ENCODE measurements at regions not wholly inside any gene's neighbourhood (a gene's known extent, or its start where the extent isn't known, plus 50 kb on each side); places are given as distances from the start of the nearest gene placed in this dataset.

DNA sequence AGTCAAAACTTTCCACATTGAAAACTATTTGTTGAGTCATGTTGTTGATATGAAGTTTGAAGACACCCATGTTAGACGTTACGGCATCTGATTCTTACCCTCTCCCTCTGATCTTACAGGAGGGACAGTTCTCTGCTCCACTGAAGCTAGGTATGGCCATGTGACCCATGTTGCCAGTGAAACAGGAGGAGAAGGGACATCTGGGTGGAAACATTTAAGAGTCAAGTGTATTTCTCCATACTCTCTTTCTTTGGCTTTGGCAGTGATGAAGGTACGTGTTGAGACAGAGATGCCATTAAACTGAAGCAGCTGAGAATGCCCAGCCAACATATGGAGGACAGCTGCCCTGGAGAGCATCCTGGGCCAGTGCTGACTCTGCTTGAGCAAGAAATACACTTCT is 198.4 kb upstream of the PTGFR start:
- H3K79me2 ChIP-seq (ENCODE audit: insufficient read depth, low read length), result no peaks in the 10 kb centered on the region
- no peak overlapping the region for H3K27ac ChIP-seq (ENCODE audit: low read depth, low read length)
- no peaks in the 10 kb centered on the region for H3K9me2 ChIP-seq (replicated peaks; ENCODE audit: insufficient read depth, low read length)
- TF ChIP-seq, protein P1, sequence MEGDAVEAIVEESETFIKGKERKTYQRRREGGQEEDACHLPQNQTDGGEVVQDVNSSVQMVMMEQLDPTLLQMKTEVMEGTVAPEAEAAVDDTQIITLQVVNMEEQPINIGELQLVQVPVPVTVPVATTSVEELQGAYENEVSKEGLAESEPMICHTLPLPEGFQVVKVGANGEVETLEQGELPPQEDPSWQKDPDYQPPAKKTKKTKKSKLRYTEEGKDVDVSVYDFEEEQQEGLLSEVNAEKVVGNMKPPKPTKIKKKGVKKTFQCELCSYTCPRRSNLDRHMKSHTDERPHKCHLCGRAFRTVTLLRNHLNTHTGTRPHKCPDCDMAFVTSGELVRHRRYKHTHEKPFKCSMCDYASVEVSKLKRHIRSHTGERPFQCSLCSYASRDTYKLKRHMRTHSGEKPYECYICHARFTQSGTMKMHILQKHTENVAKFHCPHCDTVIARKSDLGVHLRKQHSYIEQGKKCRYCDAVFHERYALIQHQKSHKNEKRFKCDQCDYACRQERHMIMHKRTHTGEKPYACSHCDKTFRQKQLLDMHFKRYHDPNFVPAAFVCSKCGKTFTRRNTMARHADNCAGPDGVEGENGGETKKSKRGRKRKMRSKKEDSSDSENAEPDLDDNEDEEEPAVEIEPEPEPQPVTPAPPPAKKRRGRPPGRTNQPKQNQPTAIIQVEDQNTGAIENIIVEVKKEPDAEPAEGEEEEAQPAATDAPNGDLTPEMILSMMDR (IDR thresholded peaks at IDR 0.05; ENCODE audit: insufficient read depth, low read length, poor library complexity, severe bottlenecking), result no peak
- TF ChIP-seq EZH2phosphoT487 (conservative IDR thresholded peaks at IDR 0.05; ENCODE audit: low read length), result no peak
- H2AFZ ChIP-seq (ENCODE audit: low read depth, low read length, severe bottlenecking), result no peak overlapping the region
- H3K9ac ChIP-seq (ENCODE audit: low read length), result no peak overlapping the region
- H3K36me3 ChIP-seq (ENCODE audit: low read length), result no peaks in the 10 kb centered on the region
- no peaks in the 10 kb centered on the region for H3K27me3 ChIP-seq (ENCODE audit: low read length)
- no peaks in the 10 kb centered on the region for H3F3A ChIP-seq (ENCODE audit: insufficient read depth)
- H4K20me1 ChIP-seq (ENCODE audit: low read depth, low read length), result no peaks in the 10 kb centered on the region
- H3K4me2 ChIP-seq (ENCODE audit: low read depth, low read length, poor library complexity, severe bottlenecking), result no peak overlapping the region
- no peak overlapping the region for H3K4me3 ChIP-seq (ENCODE audit: insufficient read depth, low read length, poor library complexity, severe bottlenecking)
- no peaks in the 10 kb centered on the region for H3K9me3 ChIP-seq (ENCODE audit: insufficient read depth, low read length)

DNA sequence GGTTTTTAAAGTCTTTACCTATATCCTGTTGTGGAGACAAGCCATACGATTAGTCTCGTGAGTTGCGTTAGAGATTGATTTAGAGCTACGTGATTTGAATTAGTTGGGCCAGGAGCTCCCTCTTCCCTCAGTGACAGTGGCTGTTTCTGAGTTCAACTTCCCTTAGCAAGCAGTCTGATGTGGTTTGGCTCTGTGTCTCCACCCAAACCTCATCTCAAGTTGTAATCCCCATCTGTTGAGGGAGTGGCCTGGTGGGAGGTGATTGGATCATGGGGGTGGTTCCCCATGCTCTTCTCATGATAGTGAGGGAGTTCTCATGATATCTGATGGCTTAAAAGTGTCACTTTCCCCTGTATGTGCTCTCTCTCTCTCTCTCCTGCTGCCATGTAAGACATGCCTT is 192.9 kb upstream of the PTGFR start:
- Histone ChIP-seq H3K27ac (ENCODE audit: low read depth, low read length) (no peak overlapping the region), H3K36me3 (ENCODE audit: low read length) (no peaks in the 10 kb centered on the region), H3K79me2 (ENCODE audit: insufficient read depth, low read length) (no peaks in the 10 kb centered on the region)

DNA sequence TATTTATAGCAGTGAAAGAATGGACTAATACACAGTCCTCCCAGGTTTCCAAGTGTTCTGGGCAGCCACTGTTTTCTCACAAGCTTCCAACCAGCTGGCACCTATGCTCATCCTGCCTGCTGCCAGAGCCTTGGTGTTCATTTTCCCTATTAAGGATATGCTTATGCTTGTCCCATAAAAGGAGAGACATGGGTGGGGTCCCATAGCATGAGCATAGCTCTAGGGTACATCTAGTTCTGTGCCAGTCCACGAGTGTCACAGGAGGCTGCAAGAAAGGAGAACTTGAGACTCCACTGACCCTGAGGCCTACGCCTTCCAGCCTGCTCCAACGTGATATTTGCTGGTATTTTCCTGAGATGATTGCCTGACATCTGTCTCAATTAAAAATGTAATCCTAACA is 192.4 kb upstream of the PTGFR start:
- Histone ChIP-seq H3K27me3 (ENCODE audit: low read length) (no peaks in the 10 kb centered on the region), H3K27ac (ENCODE audit: low read depth, low read length) (no peak overlapping the region), H3K9me3 (ENCODE audit: insufficient read depth, low read length) (no peaks in the 10 kb centered on the region), H3K4me3 (ENCODE audit: insufficient read depth, low read length, poor library complexity, severe bottlenecking) (no peak overlapping the region), H3K9ac (ENCODE audit: low read length) (no peak overlapping the region), H3F3A (ENCODE audit: insufficient read depth) (no peaks in the 10 kb centered on the region), H3K4me2 (ENCODE audit: low read depth, low read length, poor library complexity, severe bottlenecking) (no peak overlapping the region), H2AFZ (ENCODE audit: low read depth, low read length, severe bottlenecking) (no peak overlapping the region), H4K20me1 (ENCODE audit: low read depth, low read length) (no peaks in the 10 kb centered on the region), H3K79me2 (ENCODE audit: insufficient read depth, low read length) (no peaks in the 10 kb centered on the region), H3K36me3 (ENCODE audit: low read length) (no peaks in the 10 kb centered on the region), H3K9me2 (replicated peaks; ENCODE audit: insufficient read depth, low read length) (no peaks in the 10 kb centered on the region)
- no peak for TF ChIP-seq EZH2phosphoT487 (conservative IDR thresholded peaks at IDR 0.05; ENCODE audit: low read length)
- TF ChIP-seq, protein P1 (IDR thresholded peaks at IDR 0.05; ENCODE audit: insufficient read depth, low read length, poor library complexity, severe bottlenecking), result no peak

More for the DNA sequence above, 192.9 kb upstream of the PTGFR start:
- no peak for TF ChIP-seq EZH2phosphoT487 (conservative IDR thresholded peaks at IDR 0.05; ENCODE audit: low read length)
- TF ChIP-seq, protein P1 (IDR thresholded peaks at IDR 0.05; ENCODE audit: insufficient read depth, low read length, poor library complexity, severe bottlenecking), result no peak
- no peaks in the 10 kb centered on the region for H3K9me2 ChIP-seq (replicated peaks; ENCODE audit: insufficient read depth, low read length)
- no peaks in the 10 kb centered on the region for H3K27me3 ChIP-seq (ENCODE audit: low read length)
- no peak overlapping the region for H3K4me2 ChIP-seq (ENCODE audit: low read depth, low read length, poor library complexity, severe bottlenecking)
- no peak overlapping the region for H2AFZ ChIP-seq (ENCODE audit: low read depth, low read length, severe bottlenecking)
- H4K20me1 ChIP-seq (ENCODE audit: low read depth, low read length), result no peaks in the 10 kb centered on the region
- no peaks in the 10 kb centered on the region for H3F3A ChIP-seq (ENCODE audit: insufficient read depth)
- H3K9me3 ChIP-seq (ENCODE audit: insufficient read depth, low read length), result no peaks in the 10 kb centered on the region
- H3K4me3 ChIP-seq (ENCODE audit: insufficient read depth, low read length, poor library complexity, severe bottlenecking), result no peak overlapping the region
- no peak overlapping the region for H3K9ac ChIP-seq (ENCODE audit: low read length)
